GM23338 (cell line): ENCODE measurements at regions not wholly inside any gene's neighbourhood (a gene's known extent, or its start where the extent isn't known, plus 50 kb on each side); places are given as distances from the start of the nearest gene placed in this dataset.

ENCODE experiments used
- ATAC-seq: fragments of 200-7000 bp; cut with Tn5 transposase; 3 replicates; pipeline ENCODE4 v1.9.1; 2020
- DNase-seq: peaks from one replicate; pipeline ENCODE4 v3.0.0-alpha.2; 2015; ENCODE audit warnings: low spot score
- H2AFZ ChIP-seq: fragments of 200-600 bp; sonication (generic); 2 replicates; pipeline ENCODE4 v1.8.0; 2016; ENCODE audit warnings: antibody characterized with exemption, mild to moderate bottlenecking, moderate library complexity
- H3F3A ChIP-seq: fragments of 200-600 bp; sonication (generic); replicated peaks from 2 replicates; pipeline ENCODE4 v1.8.0; 2017; ENCODE audit warnings: antibody characterized with exemption, mixed run types, low read depth
- H3K27ac ChIP-seq: fragments of 200-600 bp; sonication (generic); 2 replicates; pipeline ENCODE4 v1.6.1; 2016; ENCODE audit warnings: low read depth
- H3K27me3 ChIP-seq: fragments of 200-600 bp; sonication (generic); 2 replicates; pipeline ENCODE4 v1.8.0; 2016; ENCODE audit warnings: mild to moderate bottlenecking, mixed run types, moderate library complexity; ENCODE audit not compliant: insufficient read depth
- H3K36me3 ChIP-seq: fragments of 200-600 bp; sonication (generic); 2 replicates; pipeline ENCODE4 v1.8.0; 2016; ENCODE audit warnings: mild to moderate bottlenecking; ENCODE audit not compliant: insufficient read depth
- H3K4me1 ChIP-seq: fragments of 200-600 bp; sonication (generic); 2 replicates; pipeline ENCODE4 v1.8.0; 2016; ENCODE audit warnings: mild to moderate bottlenecking, moderate library complexity; ENCODE audit not compliant: insufficient read depth
- H3K4me2 ChIP-seq: fragments of 200-600 bp; sonication (generic); 2 replicates; pipeline ENCODE4 v1.7.1; 2017; ENCODE audit warnings: mixed run types
- H3K4me3 ChIP-seq: fragments of 200-600 bp; sonication (generic); 2 replicates; pipeline ENCODE4 v1.6.1; 2016; ENCODE audit warnings: mixed run types
- H3K79me2 ChIP-seq: fragments of 200-600 bp; sonication (generic); replicated peaks from 2 replicates; pipeline ENCODE4 v1.8.0; 2017; ENCODE audit warnings: mild to moderate bottlenecking; ENCODE audit not compliant: insufficient read depth
- H3K9me2 ChIP-seq: fragments of 200-600 bp; sonication (generic); 2 replicates; pipeline ENCODE4 v1.8.0; 2017; ENCODE audit not compliant: insufficient read depth
- H4K20me1 ChIP-seq: fragments of 200-600 bp; sonication (generic); replicated peaks from 2 replicates; pipeline ENCODE4 v1.8.0; 2017; ENCODE audit warnings: mild to moderate bottlenecking; ENCODE audit not compliant: insufficient read depth
- H3K27ac Mint-ChIP-seq: 2 replicates; pipeline ENCODE4 v1.8.0; 2020; ENCODE audit warnings: inconsistent platforms, mild to moderate bottlenecking, moderate library complexity, mixed read lengths
- H3K27me3 Mint-ChIP-seq: 3 replicates; pipeline ENCODE4 v1.8.0; 2022; ENCODE audit warnings: low read depth, mild to moderate bottlenecking, moderate library complexity, mixed read lengths, inconsistent platforms; ENCODE audit not compliant: insufficient read depth, poor library complexity
- H3K36me3 Mint-ChIP-seq: 3 replicates; pipeline ENCODE4 v1.8.0; 2021; ENCODE audit warnings: low read depth, mild to moderate bottlenecking, inconsistent platforms, moderate library complexity, mixed read lengths
- H3K4me1 Mint-ChIP-seq: 3 replicates; pipeline ENCODE4 v1.8.0; 2020; ENCODE audit warnings: mild to moderate bottlenecking, inconsistent platforms, mixed read lengths
- H3K4me3 Mint-ChIP-seq: 3 replicates; pipeline ENCODE4 v1.8.0; 2021; ENCODE audit warnings: moderate library complexity, mild to moderate bottlenecking, inconsistent platforms, mixed read lengths
- H3K9me3 Mint-ChIP-seq: 3 replicates; pipeline ENCODE4 v1.8.0; 2020; ENCODE audit warnings: moderate library complexity, mild to moderate bottlenecking, inconsistent platforms, mixed read lengths
- CREB1 ChIP-seq: fragments of 250-450 bp; sonication (Bioruptor Pico); IDR thresholded peaks from 2 replicates; pipeline ENCODE4 v1.5.0; 2020; ENCODE audit warnings: low read depth, mild to moderate bottlenecking, moderate library complexity
- ETS1 ChIP-seq: IDR thresholded peaks from 2 replicates; pipeline ENCODE4 v1.6.1; 2016; ENCODE audit warnings: antibody characterized with exemption
- EZH2 ChIP-seq: fragments of 200-600 bp; sonication (generic); IDR thresholded peaks from one replicate; pipeline ENCODE4 v1.8.0; 2017; ENCODE audit warnings: antibody characterized with exemption, mild to moderate bottlenecking, low read depth; ENCODE audit not compliant: unreplicated experiment
- EZH2phosphoT487 ChIP-seq: fragments of 200-600 bp; sonication (generic); IDR thresholded peaks from one replicate; pipeline ENCODE4 v1.8.1; 2018; ENCODE audit warnings: antibody characterized with exemption; ENCODE audit not compliant: unreplicated experiment
- JUNB ChIP-seq: IDR thresholded peaks from one replicate; pipeline ENCODE4 v1.6.1; 2016; ENCODE audit warnings: antibody characterized with exemption; ENCODE audit not compliant: unreplicated experiment
- NANOG ChIP-seq: IDR thresholded peaks from 2 replicates; pipeline ENCODE4 v1.6.1; 2016; ENCODE audit warnings: antibody characterized with exemption, borderline replicate concordance
- POLR2AphosphoS5 ChIP-seq: IDR thresholded peaks from 2 replicates; pipeline ENCODE4 v1.6.1; 2016; ENCODE audit warnings: antibody characterized with exemption, low read depth
- REST ChIP-seq: IDR thresholded peaks from one replicate; pipeline ENCODE4 v1.6.1; 2018; ENCODE audit warnings: antibody characterized with exemption; ENCODE audit not compliant: unreplicated experiment
- STAT1 ChIP-seq: IDR thresholded peaks from one replicate; pipeline ENCODE4 v1.6.1; 2016; ENCODE audit warnings: antibody characterized with exemption; ENCODE audit not compliant: unreplicated experiment
- ZNF114 ChIP-seq: fragments of 250-450 bp; sonication (Bioruptor Pico); IDR thresholded peaks from 2 replicates; pipeline ENCODE4 v1.5.0; 2020; ENCODE audit warnings: mild to moderate bottlenecking, moderate library complexity
- ZNF331 ChIP-seq: fragments of 250-450 bp; sonication (Bioruptor Pico); IDR thresholded peaks from 2 replicates; pipeline ENCODE4 v1.5.0; 2020; ENCODE audit warnings: low read depth, mild to moderate bottlenecking, moderate library complexity
- ZNF462 ChIP-seq: fragments of 250-450 bp; sonication (Bioruptor Pico); IDR thresholded peaks from 2 replicates; pipeline ENCODE4 v1.5.0; 2020; ENCODE audit warnings: mild to moderate bottlenecking, moderate library complexity
- TF ChIP-seq, protein P1 (sequence below), 2 experiments: fragments of 200-600 bp in 1 of 2; sonication (generic) in 1 of 2; conservative IDR thresholded peaks; 2 replicates each; pipeline versions ENCODE4 v1.5.1 to v1.6.1; 2016 to 2017; ENCODE audit warnings: antibody characterized with exemption in 2 of 2, low read depth in 2 of 2, mild to moderate bottlenecking in 2 of 2, moderate library complexity in 1 of 2

DNA sequence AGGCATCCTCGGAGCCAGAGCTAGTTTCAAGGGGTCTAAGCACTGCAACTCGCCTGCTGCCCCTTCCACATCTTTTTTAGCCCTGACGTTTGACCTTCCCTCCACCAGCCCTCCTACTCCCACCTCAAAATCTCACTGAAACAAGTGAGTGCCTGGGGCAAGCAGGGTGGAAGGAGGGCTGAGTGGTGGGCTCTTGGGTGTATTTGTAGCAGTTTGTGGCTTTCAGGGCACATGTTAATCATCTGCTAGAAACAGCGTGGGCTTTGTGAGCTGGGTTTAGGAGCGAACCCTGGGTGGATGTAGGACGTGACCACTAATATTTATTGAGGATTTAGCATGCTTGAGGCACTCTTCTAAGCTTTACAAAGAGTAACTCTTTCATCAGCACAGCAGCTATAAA, 390.3 kb downstream of the GRIN2B start:
- no peak overlapping the region for H3K4me2 ChIP-seq
- H3F3A ChIP-seq = no peaks in the 10 kb centered on the region
- no peak overlapping the region for H3K27ac ChIP-seq
- H3K9me3 Mint-ChIP-seq = peaks cover 21% of the 10 kb centered on the region
- H3K79me2 ChIP-seq = no peaks in the 10 kb centered on the region
- H4K20me1 ChIP-seq = no peaks in the 10 kb centered on the region
- no peak for DNase-seq
- H3K4me1 Mint-ChIP-seq = peaks cover 33% of the 10 kb centered on the region
- H3K4me3 Mint-ChIP-seq = no peak overlapping the region
- H3K4me3 ChIP-seq = no peak overlapping the region
- H3K27me3 ChIP-seq = no peaks in the 10 kb centered on the region
- TF ChIP-seq, protein P1, sequence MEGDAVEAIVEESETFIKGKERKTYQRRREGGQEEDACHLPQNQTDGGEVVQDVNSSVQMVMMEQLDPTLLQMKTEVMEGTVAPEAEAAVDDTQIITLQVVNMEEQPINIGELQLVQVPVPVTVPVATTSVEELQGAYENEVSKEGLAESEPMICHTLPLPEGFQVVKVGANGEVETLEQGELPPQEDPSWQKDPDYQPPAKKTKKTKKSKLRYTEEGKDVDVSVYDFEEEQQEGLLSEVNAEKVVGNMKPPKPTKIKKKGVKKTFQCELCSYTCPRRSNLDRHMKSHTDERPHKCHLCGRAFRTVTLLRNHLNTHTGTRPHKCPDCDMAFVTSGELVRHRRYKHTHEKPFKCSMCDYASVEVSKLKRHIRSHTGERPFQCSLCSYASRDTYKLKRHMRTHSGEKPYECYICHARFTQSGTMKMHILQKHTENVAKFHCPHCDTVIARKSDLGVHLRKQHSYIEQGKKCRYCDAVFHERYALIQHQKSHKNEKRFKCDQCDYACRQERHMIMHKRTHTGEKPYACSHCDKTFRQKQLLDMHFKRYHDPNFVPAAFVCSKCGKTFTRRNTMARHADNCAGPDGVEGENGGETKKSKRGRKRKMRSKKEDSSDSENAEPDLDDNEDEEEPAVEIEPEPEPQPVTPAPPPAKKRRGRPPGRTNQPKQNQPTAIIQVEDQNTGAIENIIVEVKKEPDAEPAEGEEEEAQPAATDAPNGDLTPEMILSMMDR (conservative IDR thresholded peaks at IDR 0.05; ENCODE audit: low read depth in 2 of 2) = no peak
- TF ChIP-seq ZNF331 (CRISPR knock-in tag) (no peak), CREB1 (CRISPR knock-in tag) (no peak), ETS1 (no peak), EZH2phosphoT487 (no peak), ZNF114 (CRISPR knock-in tag) (no peak), ZNF462 (CRISPR knock-in tag) (no peak), JUNB (no peak), STAT1 (no peak), REST (no peak), NANOG (no peak), POLR2AphosphoS5 (no peak), EZH2 (no peak)
- ATAC-seq = no peak
- H3K27ac Mint-ChIP-seq = no peak overlapping the region
- H3K36me3 Mint-ChIP-seq = peaks cover 19% of the 10 kb centered on the region
- H2AFZ ChIP-seq = no peak overlapping the region
- peaks cover 15% of the 10 kb centered on the region; the same call in 1 of the 2 replicates for H3K4me1 ChIP-seq
- H3K9me2 ChIP-seq = 0 out of 2 replicates have a peak, but pooled peaks cover 3% of the 10 kb centered on the region
- H3K36me3 ChIP-seq = peaks cover 7% of the 10 kb centered on the region; the same call in 1 of the 2 replicates
- no peaks in the 10 kb centered on the region for H3K27me3 Mint-ChIP-seq
